ENCODE measurements at regions not wholly inside any gene's neighbourhood (a gene's known extent, or its start where the extent isn't known, plus 50 kb on each side); places are given as distances from the start of the nearest gene placed in this dataset.

DNA sequence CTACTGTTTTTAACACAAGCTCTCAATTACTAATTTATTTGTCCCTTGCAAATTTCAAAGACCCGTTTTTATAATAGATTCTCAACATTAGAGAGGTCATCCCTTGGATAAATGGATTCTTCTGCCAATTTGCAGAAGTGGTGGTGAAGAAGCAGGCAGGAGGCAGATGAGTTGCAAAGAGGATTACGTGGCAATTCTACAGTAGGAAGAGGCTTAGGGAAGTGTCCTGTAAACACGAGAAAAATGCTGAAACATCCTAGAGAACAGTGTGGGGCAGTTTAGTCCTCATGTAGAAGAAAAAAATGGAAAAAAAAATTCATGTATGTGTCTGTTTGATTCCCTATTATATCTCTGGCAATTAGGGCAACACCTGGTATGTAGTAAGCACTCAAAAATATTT is 87.6 kb downstream of the BMP2 start:
- Histone ChIP-seq H3K9me2 (replicated peaks; ENCODE audit: low read depth, low read length) (no peaks in the 10 kb centered on the region), H3K36me3 (ENCODE audit: insufficient read depth, low read length) (no peaks in the 10 kb centered on the region), H3F3A (ENCODE audit: low read depth) (no peaks in the 10 kb centered on the region), H4K20me1 (ENCODE audit: insufficient read depth, low read length, poor library complexity, severe bottlenecking) (no peaks in the 10 kb centered on the region), H3K9ac (ENCODE audit: low read depth, low read length, poor library complexity, severe bottlenecking) (no peak overlapping the region), H3K4me3 (ENCODE audit: low read length, poor library complexity, severe bottlenecking) (no peak overlapping the region), H3K4me2 (ENCODE audit: low read depth, low read length, poor library complexity, severe bottlenecking) (no peak overlapping the region), H3K9me3 (ENCODE audit: insufficient read depth, low read depth, low read length) (no peaks in the 10 kb centered on the region), H3K4me1 (ENCODE audit: insufficient read depth, low read length, poor library complexity, severe bottlenecking) (no peaks in the 10 kb centered on the region), H3K79me2 (ENCODE audit: insufficient read depth, low read length) (no peaks in the 10 kb centered on the region), H3K27me3 (ENCODE audit: insufficient read depth, low read length, poor library complexity, severe bottlenecking) (no peaks in the 10 kb centered on the region), H2AFZ (ENCODE audit: low read length) (no peak overlapping the region)
- no peak for TF ChIP-seq EZH2phosphoT487 (IDR thresholded peaks at IDR 0.05; ENCODE audit: borderline replicate concordance)
- TF ChIP-seq CTCF (conservative IDR thresholded peaks at IDR 0.05; ENCODE audit: low read length), result no peak

- Histone ChIP-seq H3K4me2 (ENCODE audit: low read depth, low read length, poor library complexity, severe bottlenecking) (no peak overlapping the region), H3K9me2 (replicated peaks; ENCODE audit: low read depth, low read length) (no peaks in the 10 kb centered on the region), H3F3A (ENCODE audit: low read depth) (no peaks in the 10 kb centered on the region), H3K36me3 (ENCODE audit: insufficient read depth, low read length) (no peaks in the 10 kb centered on the region), H3K79me2 (ENCODE audit: insufficient read depth, low read length) (no peaks in the 10 kb centered on the region), H4K20me1 (ENCODE audit: insufficient read depth, low read length, poor library complexity, severe bottlenecking) (no peaks in the 10 kb centered on the region), H3K9me3 (ENCODE audit: insufficient read depth, low read depth, low read length) (no peaks in the 10 kb centered on the region), H3K9ac (ENCODE audit: low read depth, low read length, poor library complexity, severe bottlenecking) (no peak overlapping the region), H3K27me3 (ENCODE audit: insufficient read depth, low read length, poor library complexity, severe bottlenecking) (no peaks in the 10 kb centered on the region), H3K4me3 (ENCODE audit: low read length, poor library complexity, severe bottlenecking) (no peak overlapping the region), H3K4me1 (ENCODE audit: insufficient read depth, low read length, poor library complexity, severe bottlenecking) (no peaks in the 10 kb centered on the region), H2AFZ (ENCODE audit: low read length) (no peak overlapping the region)
- TF ChIP-seq EZH2phosphoT487 (IDR thresholded peaks at IDR 0.05; ENCODE audit: borderline replicate concordance), result no peak
- no peak for TF ChIP-seq CTCF (conservative IDR thresholded peaks at IDR 0.05; ENCODE audit: low read length)
These were observed 88.3 kb downstream of the BMP2 start for GRCh38 chr20:6855796-6856195.

DNA sequence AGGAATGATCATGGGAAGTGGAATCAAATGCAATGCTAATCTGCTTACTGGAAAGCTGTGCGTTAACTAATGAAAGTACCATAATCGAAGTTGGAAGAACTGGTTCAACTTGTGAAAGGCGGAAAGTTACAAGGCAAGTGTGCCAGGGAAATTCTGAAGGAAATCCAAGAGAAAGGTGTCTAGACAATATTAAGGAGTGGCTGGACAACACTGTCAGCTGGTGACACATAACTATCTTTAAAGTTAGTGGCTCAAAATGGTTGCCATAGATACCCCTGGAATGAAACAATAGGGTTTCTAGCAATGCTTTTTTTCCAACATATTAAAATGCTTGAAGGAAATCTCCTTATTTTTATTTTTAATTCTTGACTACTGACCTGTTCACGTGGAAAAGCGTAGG is 90.4 kb downstream of the BMP2 start:
- H3F3A ChIP-seq (ENCODE audit: low read depth), result no peaks in the 10 kb centered on the region
- no peaks in the 10 kb centered on the region for H3K27me3 ChIP-seq (ENCODE audit: insufficient read depth, low read length, poor library complexity, severe bottlenecking)
- H3K4me3 ChIP-seq (ENCODE audit: low read length, poor library complexity, severe bottlenecking), result no peak overlapping the region
- TF ChIP-seq CTCF (conservative IDR thresholded peaks at IDR 0.05; ENCODE audit: low read length), result no peak
- no peak for TF ChIP-seq EZH2phosphoT487 (IDR thresholded peaks at IDR 0.05; ENCODE audit: borderline replicate concordance)
- no peak overlapping the region for H3K4me2 ChIP-seq (ENCODE audit: low read depth, low read length, poor library complexity, severe bottlenecking)
- H4K20me1 ChIP-seq (ENCODE audit: insufficient read depth, low read length, poor library complexity, severe bottlenecking), result no peaks in the 10 kb centered on the region
- no peak overlapping the region for H2AFZ ChIP-seq (ENCODE audit: low read length)
- H3K9me3 ChIP-seq (ENCODE audit: insufficient read depth, low read depth, low read length), result no peaks in the 10 kb centered on the region
- no peaks in the 10 kb centered on the region for H3K79me2 ChIP-seq (ENCODE audit: insufficient read depth, low read length)
- H3K9ac ChIP-seq (ENCODE audit: low read depth, low read length, poor library complexity, severe bottlenecking), result no peak overlapping the region
- no peaks in the 10 kb centered on the region for H3K36me3 ChIP-seq (ENCODE audit: insufficient read depth, low read length)
- no peaks in the 10 kb centered on the region for H3K9me2 ChIP-seq (replicated peaks; ENCODE audit: low read depth, low read length)
- H3K4me1 ChIP-seq (ENCODE audit: insufficient read depth, low read length, poor library complexity, severe bottlenecking), result no peaks in the 10 kb centered on the region
